IMR-90 (cell line): ENCODE measurements at regions not wholly inside any gene's neighbourhood (a gene's known extent, or its start where the extent isn't known, plus 50 kb on each side); places are given as distances from the start of the nearest gene placed in this dataset.

ENCODE experiments used
- ATAC-seq: fragments of 200-7000 bp; cut with Tn5 transposase; 2 replicates; pipeline ENCODE4 v1.9.1; 2020; ENCODE audit warnings: low read depth, mild to moderate bottlenecking, moderate library complexity
- BruUV-seq: library from RNA; stranded (reverse); fragments of 400-500 nt; replicated peaks from 2 replicates; lab custom pipeline; 2021; lab: Mats Ljungman, UMichigan
- CTCF ChIA-PET: fragments of 300-600 bp; formaldehyde crosslinking; extraction: SDS; loops from one replicate; lab custom pipeline; 2021; ENCODE audit warnings: antibody characterized with exemption; lab: Yijun Ruan, JAX
- POLR2A ChIA-PET: fragments of 300-600 bp; sonication (Branson Sonifier 250); formaldehyde crosslinking; loops from one replicate; lab custom pipeline; 2022; ENCODE audit warnings: antibody characterized with exemption; ENCODE audit not compliant: unreplicated experiment; lab: Charles Lee
- DNase-seq: peaks from one replicate; pipeline ENCODE4 v3.0.0; 2013
- H2AFZ ChIP-seq: replicated peaks from 2 replicates; pipeline ENCODE3; 2013; ENCODE audit warnings: low read length, mild to moderate bottlenecking; ENCODE audit not compliant: poor library complexity
- H2AK5ac ChIP-seq: 2 replicates; pipeline ENCODE4 v1.6.1; 2013; ENCODE audit warnings: low read depth, low read length, inconsistent platforms
- H2AK9ac ChIP-seq: replicated peaks from 2 replicates; pipeline ENCODE3; 2013; ENCODE audit warnings: mild to moderate bottlenecking, low read depth, low read length, moderate library complexity; ENCODE audit not compliant: poor library complexity
- H2BK120ac ChIP-seq: 2 replicates; pipeline ENCODE4 v1.6.1; 2013; ENCODE audit warnings: low read depth, low read length, inconsistent platforms
- H2BK15ac ChIP-seq: 3 replicates; pipeline ENCODE4 v1.6.1; 2013; ENCODE audit warnings: low read depth, low read length, inconsistent platforms
- H2BK20ac ChIP-seq: 2 replicates; pipeline ENCODE4 v1.6.1; 2013; ENCODE audit warnings: low read depth, mild to moderate bottlenecking, inconsistent platforms, low read length, moderate library complexity
- H2BK5ac ChIP-seq: 2 replicates; pipeline ENCODE4 v1.6.1; 2013; ENCODE audit warnings: mild to moderate bottlenecking, low read depth, low read length, inconsistent platforms; ENCODE audit not compliant: poor library complexity, severe bottlenecking
- H3K14ac ChIP-seq: replicated peaks from 2 replicates; pipeline ENCODE4 v1.6.1; 2013; ENCODE audit warnings: low read depth, low read length, inconsistent platforms
- H3K18ac ChIP-seq: 2 replicates; pipeline ENCODE4 v1.6.1; 2013; ENCODE audit warnings: low read depth, low read length, control low read depth
- H3K23ac ChIP-seq: 2 replicates; pipeline ENCODE4 v1.6.1; 2013; ENCODE audit warnings: low read depth, low read length, inconsistent platforms
- H3K27ac ChIP-seq: 2 replicates; pipeline ENCODE4 v1.5.1; 2013; ENCODE audit warnings: mild to moderate bottlenecking, control low read depth, low read length; ENCODE audit not compliant: insufficient read depth
- H3K27me3 ChIP-seq: 2 replicates; pipeline ENCODE4 v1.6.1; 2013; ENCODE audit warnings: low read length; ENCODE audit not compliant: control insufficient read depth, insufficient read depth
- H3K36me3 ChIP-seq: 2 replicates; pipeline ENCODE4 v1.6.1; 2013; ENCODE audit warnings: low read length, mixed read lengths; ENCODE audit not compliant: control insufficient read depth, insufficient read depth
- H3K4ac ChIP-seq: 2 replicates; pipeline ENCODE4 v1.6.1; 2013; ENCODE audit warnings: low read depth, low read length, inconsistent platforms
- H3K4me1 ChIP-seq: 2 replicates; pipeline ENCODE4 v1.6.1; 2013; ENCODE audit warnings: low read length, mixed read lengths; ENCODE audit not compliant: control insufficient read depth, insufficient read depth
- H3K4me2 ChIP-seq: 2 replicates; pipeline ENCODE4 v1.6.1; 2013; ENCODE audit warnings: low read depth, mild to moderate bottlenecking, control low read depth, low read length, moderate library complexity
- H3K4me3 ChIP-seq: 2 replicates; pipeline ENCODE4 v1.5.1; 2013; ENCODE audit warnings: low read depth, mild to moderate bottlenecking, control low read depth, low read length, moderate library complexity; ENCODE audit not compliant: insufficient read depth
- H3K56ac ChIP-seq: 2 replicates; pipeline ENCODE4 v1.6.1; 2013; ENCODE audit warnings: low read length, inconsistent platforms; ENCODE audit not compliant: insufficient read depth; ENCODE audit errors: extremely low read depth
- H3K79me1 ChIP-seq, 2 experiments: 2 replicates each; pipeline ENCODE4 v1.6.1; 2013; ENCODE audit warnings: low read length in 2 of 2, inconsistent platforms in 1 of 2, low read depth in 1 of 2
- H3K9ac ChIP-seq: 2 replicates; pipeline ENCODE4 v1.6.1; 2013; ENCODE audit warnings: low read depth, low read length, control low read depth
- H3K9me1 ChIP-seq: 2 replicates; pipeline ENCODE4 v1.6.1; 2013; ENCODE audit warnings: low read length, inconsistent platforms; ENCODE audit not compliant: insufficient read depth
- H3K9me3 ChIP-seq: 2 replicates; pipeline ENCODE4 v1.6.1; 2013; ENCODE audit warnings: low read length; ENCODE audit not compliant: control insufficient read depth, insufficient read depth
- H4K20me1 ChIP-seq: 2 replicates; pipeline ENCODE4 v1.6.1; 2013; ENCODE audit warnings: low read length, inconsistent platforms; ENCODE audit not compliant: insufficient read depth
- H4K5ac ChIP-seq: 2 replicates; pipeline ENCODE4 v1.6.1; 2013; ENCODE audit warnings: mild to moderate bottlenecking, low read depth, low read length, control low read depth
- H4K8ac ChIP-seq, 2 experiments: 2 replicates each; pipeline ENCODE4 v1.6.1; 2013; ENCODE audit warnings: low read depth in 2 of 2, low read length in 2 of 2, control low read depth in 1 of 2, inconsistent platforms in 1 of 2
- H4K91ac ChIP-seq: 2 replicates; pipeline ENCODE4 v1.6.1; 2013; ENCODE audit warnings: low read depth, low read length, inconsistent platforms; ENCODE audit not compliant: insufficient read depth
- MXI1 ChIP-seq: IDR thresholded peaks from 2 replicates; pipeline ENCODE4 v1.6.1; 2012; ENCODE audit warnings: low read depth, mild to moderate bottlenecking, low read length, moderate library complexity, borderline replicate concordance
- RCOR1 ChIP-seq: IDR thresholded peaks from 2 replicates; pipeline ENCODE4 v1.6.1; 2012; ENCODE audit warnings: mild to moderate bottlenecking, low read length, improper control_type of control experiment; ENCODE audit not compliant: insufficient replicate concordance
- WGBS, 2 experiments: methylation state at CpG; one replicate each; pipeline versions ENCODE4 v1.1.5 to v1.1.7; 2013; ENCODE audit warnings: missing lambda C conversion rate in 2 of 2; ENCODE audit not compliant: insufficient read length in 1 of 2; ENCODE audit errors: extremely low coverage in 2 of 2; 5-methylcytosine and 5-hydroxymethylcytosine counted together
- dilution Hi-C: fragments of 300-500 bp; cut with HindIII; formaldehyde crosslinking; loops from one replicate; pipeline ENCODE4 v1.14.3; 2018; ENCODE audit warnings: low sequenced_read_pairs; ENCODE audit not compliant: unreplicated experiment
- in situ Hi-C: fragments of 300-500 bp; cut with MboI; formaldehyde crosslinking; loops from 3 replicates; pipeline ENCODE4 v1.14.3; 2019; ENCODE audit warnings: low sequenced_read_pairs, inconsistent platforms, mixed read lengths
- intact Hi-C: fragments of 100-400 bp; cut with micrococcal nuclease; formaldehyde crosslinking; loops from 2 replicates; pipeline ENCODE4 v1.10.0; 2022

GRCh38 chr2:145674705-145675104 lies 1154.8 kb upstream of the ZEB2 start:
- no peak overlapping the region for H4K8ac ChIP-seq
- H3K4me2 ChIP-seq = no peak overlapping the region
- H3K27ac ChIP-seq = no peak overlapping the region
- POLR2A ChIA-PET = no interaction called here
- ATAC-seq (no peak), DNase-seq (no peak)
- H3K79me1 ChIP-seq = no peaks in the 10 kb centered on the region
- no peaks in the 10 kb centered on the region for H3K9me3 ChIP-seq
- CTCF ChIA-PET = interaction anchor here (0.8 kb wide), 1 partner anchor 13 kb away, joined by 3 read pairs; no protein-coding TSS in a partner anchor
- no CpG with 5 or more reads among the region's 3 CpGs for WGBS, 2 experiments
- H3K9ac ChIP-seq = no peak overlapping the region
- H2BK20ac ChIP-seq = no peak overlapping the region
- H2AK5ac ChIP-seq = no peak overlapping the region
- no peak overlapping the region for H2BK120ac ChIP-seq
- no peak for TF ChIP-seq MXI1
- TF ChIP-seq RCOR1 = no peak
- in situ Hi-C loops (no loop called here), dilution Hi-C loops (no loop called here), intact Hi-C loops (no loop called here)
- H3K4ac ChIP-seq = no peak overlapping the region
- no peaks in the 10 kb centered on the region for H4K20me1 ChIP-seq
- H3K23ac ChIP-seq = no peak overlapping the region
- no peak overlapping the region for H3K18ac ChIP-seq
- no peaks in the 10 kb centered on the region for H3K36me3 ChIP-seq
- no peak overlapping the region for H4K91ac ChIP-seq
- H2AK9ac ChIP-seq = no peak overlapping the region
- H3K56ac ChIP-seq = no peak overlapping the region
- no peak overlapping the region for H3K4me3 ChIP-seq
- no peak overlapping the region for H4K5ac ChIP-seq
- no TSS peak for BruUV-seq
- H2BK15ac ChIP-seq = no peak overlapping the region
- H3K9me1 ChIP-seq = no peaks in the 10 kb centered on the region
- no peak overlapping the region for H3K14ac ChIP-seq
- no peaks in the 10 kb centered on the region for H3K4me1 ChIP-seq
- H2AFZ ChIP-seq = no peak overlapping the region
- no peak overlapping the region for H2BK5ac ChIP-seq
- H3K27me3 ChIP-seq = no peaks in the 10 kb centered on the region
